H1 (cell line): ENCODE measurements at regions not wholly inside any gene's neighbourhood (a gene's known extent, or its start where the extent isn't known, plus 50 kb on each side); places are given as distances from the start of the nearest gene placed in this dataset. TPM values are rescaled to one million over a fixed set of nuclear protein-coding genes. Genes with fewer than 3 reads are reported as not detected.

Experiments used
- microRNA-seq, 2 experiments: library from miRNA; unstranded; fragments of <30 nt; microRNA quantifications; one replicate each; pipeline versions ENCODE4 to v1.2.0, GENCODE V29; 2016 to 2020; ENCODE audit warnings: borderline microRNAs expressed in 2 of 2, borderline number of aligned reads in 2 of 2, borderline replicate concordance in 1 of 2
- small RNA-seq: library from polyadenylated mRNA; stranded (forward); fragments of <200 nt; extraction: miRNeasy Mini kit (QIAGEN cat#:217004); gene quantifications from one replicate; pipeline ENCODE3, GENCODE V24; 2013; ENCODE audit not compliant: insufficient read depth

Small RNA genes lying in the stretch of these regions (microRNA-seq; reads per million reads assigned to microRNA genes)
- 0 reads per million in 2 experiments for gene MIR4283-1

Small RNA genes lying in the stretch of these regions (small RNA-seq; reads per million reads assigned to genes)
- not detected for gene MIR4283-1
